Left lung (tissue), 4 donors: ENCODE measurements at regions not wholly inside any gene's neighbourhood (a gene's known extent, or its start where the extent isn't known, plus 50 kb on each side); places are given as distances from the start of the nearest gene placed in this dataset.
"Not testable (repeated sequence)": the region's sequence is repeated elsewhere in the genome, so short reads cannot be mapped to it uniquely, and the experiment has no call there.

ENCODE experiments used
- ATAC-seq: fragments of 200-7000 bp; cut with Tn5 transposase; one replicate; pipeline ENCODE4 v1.9.1; 2020; ENCODE audit warnings: moderate library complexity
- DNase-seq, 4 donors: peaks; one replicate each; pipeline ENCODE4 v3.0.0-alpha.2; 2013 to 2020
- H3K27ac ChIP-seq, 2 donors: fragments of 200-600 bp; sonication (generic) in 1 of 2; one replicate each; pipeline versions ENCODE4 v1.5.0 to v1.8.0; 2020 to 2021
- H3K27me3 ChIP-seq, 2 donors: fragments of 200-600 bp; sonication (generic) in 1 of 2; one replicate each; pipeline versions ENCODE4 v1.5.0 to v1.8.0; 2020 to 2021
- H3K36me3 ChIP-seq, 2 donors: fragments of 200-600 bp; sonication (generic) in 1 of 2; one replicate each; pipeline versions ENCODE4 v1.5.0 to v1.8.0; 2020 to 2021
- H3K4me1 ChIP-seq, 2 donors: fragments of 200-600 bp; one replicate each; pipeline ENCODE4 v1.8.0; 2021
- H3K4me3 ChIP-seq, 2 donors: fragments of 200-600 bp; sonication (generic) in 1 of 2; one replicate each; pipeline versions ENCODE4 v1.5.0 to v1.8.0; 2020 to 2021; ENCODE audit warnings: mild to moderate bottlenecking in 1 of 2
- H3K9me3 ChIP-seq, 2 donors: fragments of 200-600 bp; sonication (generic) in 1 of 2; one replicate each; pipeline versions ENCODE4 v1.5.0 to v1.8.0; 2020 to 2021
- intact Hi-C, 2 donors: fragments of 100-400 bp; cut with DNase I; formaldehyde crosslinking; loops; one replicate each; pipeline versions ENCODE4 v1.11.2 to v1.14.2; 2022
- donor health status: DM: no; HTN: yes; CAD: no.
- donor health status: DM: no; HTN: no; CAD: no.

GRCh38 chr1:149366402-149366801 is 108.4 kb upstream of the NBPF19 start:
- H3K9me3 ChIP-seq, H3K36me3 ChIP-seq, H3K4me1 ChIP-seq, intact Hi-C loops, ATAC-seq, H3K27ac ChIP-seq, H3K27me3 ChIP-seq, H3K4me3 ChIP-seq, DNase-seq: not testable (repeated sequence)

- H3K27ac ChIP-seq, intact Hi-C loops, H3K9me3 ChIP-seq, H3K4me3 ChIP-seq, H3K4me1 ChIP-seq, H3K36me3 ChIP-seq, H3K27me3 ChIP-seq, DNase-seq: not testable (repeated sequence)
- ATAC-seq: peak; percentile 27
Observed at GRCh38 chr1:149367472-149368044, 107.3 kb upstream of the NBPF19 start.

GRCh38 chr1:149368337-149368736 is 106.5 kb upstream of the NBPF19 start:
- H3K4me3 ChIP-seq, intact Hi-C loops, DNase-seq, H3K9me3 ChIP-seq, ATAC-seq, H3K27me3 ChIP-seq, H3K4me1 ChIP-seq, H3K36me3 ChIP-seq, H3K27ac ChIP-seq: not testable (repeated sequence)

- H3K36me3 ChIP-seq, H3K4me1 ChIP-seq, H3K9me3 ChIP-seq, H3K4me3 ChIP-seq, H3K27me3 ChIP-seq, intact Hi-C loops, H3K27ac ChIP-seq, DNase-seq: not testable (repeated sequence)
- peak; percentile 87 for ATAC-seq
Observed at GRCh38 chr1:149369081-149369480, 105.8 kb upstream of the NBPF19 start.

GRCh38 chr1:149371955-149372354 is 102.9 kb upstream of the NBPF19 start:
- ATAC-seq, H3K4me1 ChIP-seq, H3K27ac ChIP-seq, DNase-seq, H3K4me3 ChIP-seq, intact Hi-C loops, H3K27me3 ChIP-seq, H3K9me3 ChIP-seq, H3K36me3 ChIP-seq: not testable (repeated sequence)

GRCh38 chr1:149378462-149378861 is 96.4 kb upstream of the NBPF19 start:
- DNase-seq, intact Hi-C loops, ATAC-seq, H3K36me3 ChIP-seq, H3K4me1 ChIP-seq, H3K9me3 ChIP-seq, H3K4me3 ChIP-seq, H3K27me3 ChIP-seq, H3K27ac ChIP-seq: not testable (repeated sequence)

GRCh38 chr1:149390173-149390926 is 84.5 kb upstream of the NBPF19 start:
- H3K27me3 ChIP-seq, H3K9me3 ChIP-seq, H3K4me1 ChIP-seq, H3K36me3 ChIP-seq, intact Hi-C loops: not testable (repeated sequence)
- DNase-seq (peak; percentile 63 to 90 (median 76)), ATAC-seq (peak; percentile 99)
- Histone ChIP-seq H3K27ac (peak overlapping the region; percentile 39 to 57), H3K4me3 (peak overlapping the region; percentile 21 to 37)

- H3K27me3 ChIP-seq, H3K36me3 ChIP-seq, DNase-seq, H3K9me3 ChIP-seq, H3K4me1 ChIP-seq, intact Hi-C loops: not testable (repeated sequence)
- ATAC-seq: peak; percentile 52
- peak overlapping the region; percentile 39 to 57 for H3K27ac ChIP-seq
- peak overlapping the region; percentile 21 to 37 for H3K4me3 ChIP-seq
Observed at GRCh38 chr1:149390931-149391330, 83.9 kb upstream of the NBPF19 start.

GRCh38 chr1:149395802-149396201 is 79.0 kb upstream of the NBPF19 start:
- intact Hi-C loops, H3K27me3 ChIP-seq, DNase-seq, H3K4me1 ChIP-seq, H3K4me3 ChIP-seq, ATAC-seq, H3K27ac ChIP-seq, H3K9me3 ChIP-seq, H3K36me3 ChIP-seq: not testable (repeated sequence)

GRCh38 chr1:149398527-149398926 is 76.3 kb upstream of the NBPF19 start:
- H3K4me1 ChIP-seq, ATAC-seq, H3K9me3 ChIP-seq, DNase-seq, H3K4me3 ChIP-seq, H3K27me3 ChIP-seq, H3K27ac ChIP-seq, intact Hi-C loops, H3K36me3 ChIP-seq: not testable (repeated sequence)

GRCh38 chr1:149408404-149408803 is 66.4 kb upstream of the NBPF19 start:
- intact Hi-C loops: not testable (repeated sequence)

GRCh38 chr1:149415373-149415772 is 59.5 kb upstream of the NBPF19 start:
- DNase-seq, H3K9me3 ChIP-seq, H3K36me3 ChIP-seq, H3K4me1 ChIP-seq, H3K4me3 ChIP-seq, ATAC-seq, intact Hi-C loops, H3K27me3 ChIP-seq, H3K27ac ChIP-seq: not testable (repeated sequence)

More at GRCh38 chr1:149408404-149408803, 66.4 kb upstream of the NBPF19 start:
- H3K27ac ChIP-seq, H3K27me3 ChIP-seq, ATAC-seq, DNase-seq, H3K9me3 ChIP-seq, H3K36me3 ChIP-seq, H3K4me3 ChIP-seq, H3K4me1 ChIP-seq: not testable (repeated sequence)

- H3K27ac ChIP-seq, ATAC-seq, DNase-seq, H3K36me3 ChIP-seq, H3K4me1 ChIP-seq, H3K27me3 ChIP-seq, H3K9me3 ChIP-seq, intact Hi-C loops, H3K4me3 ChIP-seq: not testable (repeated sequence)
Observed at GRCh38 chr1:149418782-149419181, 56.1 kb upstream of the NBPF19 start.

- H3K9me3 ChIP-seq, H3K27me3 ChIP-seq, H3K36me3 ChIP-seq, H3K4me3 ChIP-seq, ATAC-seq, H3K4me1 ChIP-seq, DNase-seq, intact Hi-C loops: not testable (repeated sequence)
- H3K27ac ChIP-seq: peak overlapping the region in 1 of 2 donors; percentile 33
Observed at GRCh38 chr1:149423122-149423521, 51.7 kb upstream of the NBPF19 start.
